Fibroblast of lung (primary cell): ENCODE measurements at regions not wholly inside any gene's neighbourhood (a gene's known extent, or its start where the extent isn't known, plus 50 kb on each side); places are given as distances from the start of the nearest gene placed in this dataset.

Experiments used
- DNase-seq, 2 donors: peaks; one replicate each; pipeline versions ENCODE4 v3.0.0 to v3.0.0-alpha.2; 2010; ENCODE audit warnings: low read depth in 2 of 2
- H2AFZ ChIP-seq: 2 replicates; pipeline ENCODE4 v1.5.1; 2012; ENCODE audit warnings: low read length, control low read depth, inconsistent platforms
- H3K27ac ChIP-seq: 2 replicates; pipeline ENCODE4 v1.5.1; 2011; ENCODE audit warnings: low read length, control low read depth; ENCODE audit not compliant: insufficient read depth
- H3K27me3 ChIP-seq: 2 replicates; pipeline ENCODE4 v1.5.1; 2011; ENCODE audit warnings: mild to moderate bottlenecking, low read length; ENCODE audit not compliant: control insufficient read depth, insufficient read depth
- H3K36me3 ChIP-seq: 2 replicates; pipeline ENCODE4 v1.5.1; 2011; ENCODE audit warnings: low read length; ENCODE audit not compliant: control insufficient read depth, insufficient read depth
- H3K4me1 ChIP-seq: 2 replicates; pipeline ENCODE4 v1.5.1; 2011; ENCODE audit warnings: low read length; ENCODE audit not compliant: control insufficient read depth, insufficient read depth; ENCODE audit errors: extremely low read depth
- H3K4me2 ChIP-seq: 2 replicates; pipeline ENCODE4 v1.5.1; 2011; ENCODE audit warnings: low read length, control low read depth; ENCODE audit not compliant: insufficient read depth; ENCODE audit errors: extremely low read depth
- H3K4me3 ChIP-seq, 4 experiments: fragments of 200-600 bp in 1 of 4; sonication (generic) in 1 of 4; replicated peaks in 1 of 4; 2 replicates each; pipeline ENCODE4 v1.5.1; 2011 to 2016; ENCODE audit warnings: low read length in 4 of 4, low read depth in 3 of 4, mild to moderate bottlenecking in 3 of 4, control low read depth in 2 of 4, inconsistent platforms in 1 of 4, mixed read lengths in 1 of 4; ENCODE audit not compliant: insufficient read depth in 1 of 4; ENCODE audit errors: control extremely low read depth in 1 of 4
- H3K79me2 ChIP-seq: 2 replicates; pipeline ENCODE4 v1.5.1; 2012; ENCODE audit warnings: mild to moderate bottlenecking, low read length, inconsistent platforms; ENCODE audit not compliant: control insufficient read depth, insufficient read depth
- H3K9ac ChIP-seq: 2 replicates; pipeline ENCODE4 v1.5.1; 2011; ENCODE audit warnings: mild to moderate bottlenecking, low read length, control low read depth; ENCODE audit not compliant: insufficient read depth
- H3K9me3 ChIP-seq: 2 replicates; pipeline ENCODE4 v1.5.1; 2012; ENCODE audit warnings: low read depth, low read length; ENCODE audit not compliant: control insufficient read depth, insufficient read depth
- H4K20me1 ChIP-seq: 2 replicates; pipeline ENCODE4 v1.5.1; 2011; ENCODE audit warnings: low read length; ENCODE audit not compliant: control insufficient read depth, insufficient read depth; ENCODE audit errors: extremely low read depth
- EZH2 ChIP-seq: IDR thresholded peaks from 2 replicates; pipeline ENCODE4 v1.5.1; 2012; ENCODE audit warnings: low read length, control low read depth, mild to moderate bottlenecking; ENCODE audit errors: missing control alignments
- TF ChIP-seq, protein P1 (sequence below), 2 donors: IDR thresholded peaks in 1 of 2; conservative IDR thresholded peaks in 1 of 2; 1 replicate in 1 of 2; 2 replicates in 1 of 2; pipeline ENCODE4 v1.5.1; 2011 to 2012; ENCODE audit warnings: low read length in 2 of 2, control low read depth in 1 of 2, inconsistent platforms in 1 of 2, low read depth in 1 of 2, mild to moderate bottlenecking in 1 of 2

DNA sequence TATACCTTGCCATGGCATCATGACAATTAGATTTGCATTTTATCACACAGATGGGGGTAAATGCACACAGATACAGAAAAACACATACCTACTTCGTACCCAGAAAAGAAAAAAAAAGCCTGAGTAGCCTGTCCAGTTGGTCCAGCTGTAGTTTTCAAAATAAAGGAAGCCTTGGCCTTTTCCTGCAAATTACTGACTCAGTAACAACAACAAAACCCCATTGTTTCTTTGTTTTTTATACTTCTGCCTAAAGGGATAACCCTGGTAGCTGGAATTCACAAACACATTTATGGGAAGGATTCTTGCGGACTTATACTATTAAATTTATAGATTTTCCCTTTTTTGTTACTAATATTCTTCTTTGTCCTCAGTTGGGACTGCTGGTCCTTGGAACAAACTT is 156.4 kb upstream of the PCDH10 start:
- DNase-seq: no peak
- H3K4me2 ChIP-seq: no peak overlapping the region
- no peak overlapping the region for H2AFZ ChIP-seq
- no peak overlapping the region for H3K9ac ChIP-seq
- no peak for TF ChIP-seq EZH2
- TF ChIP-seq, protein P1, sequence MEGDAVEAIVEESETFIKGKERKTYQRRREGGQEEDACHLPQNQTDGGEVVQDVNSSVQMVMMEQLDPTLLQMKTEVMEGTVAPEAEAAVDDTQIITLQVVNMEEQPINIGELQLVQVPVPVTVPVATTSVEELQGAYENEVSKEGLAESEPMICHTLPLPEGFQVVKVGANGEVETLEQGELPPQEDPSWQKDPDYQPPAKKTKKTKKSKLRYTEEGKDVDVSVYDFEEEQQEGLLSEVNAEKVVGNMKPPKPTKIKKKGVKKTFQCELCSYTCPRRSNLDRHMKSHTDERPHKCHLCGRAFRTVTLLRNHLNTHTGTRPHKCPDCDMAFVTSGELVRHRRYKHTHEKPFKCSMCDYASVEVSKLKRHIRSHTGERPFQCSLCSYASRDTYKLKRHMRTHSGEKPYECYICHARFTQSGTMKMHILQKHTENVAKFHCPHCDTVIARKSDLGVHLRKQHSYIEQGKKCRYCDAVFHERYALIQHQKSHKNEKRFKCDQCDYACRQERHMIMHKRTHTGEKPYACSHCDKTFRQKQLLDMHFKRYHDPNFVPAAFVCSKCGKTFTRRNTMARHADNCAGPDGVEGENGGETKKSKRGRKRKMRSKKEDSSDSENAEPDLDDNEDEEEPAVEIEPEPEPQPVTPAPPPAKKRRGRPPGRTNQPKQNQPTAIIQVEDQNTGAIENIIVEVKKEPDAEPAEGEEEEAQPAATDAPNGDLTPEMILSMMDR (conservative IDR thresholded peaks at IDR 0.05 in 1 of 2, IDR thresholded peaks at IDR 0.05 in 1 of 2; ENCODE audit: low read depth in 1 of 2, low read length in 2 of 2): no peak
- H3K27me3 ChIP-seq: no peaks in the 10 kb centered on the region
- H3K4me1 ChIP-seq: no peaks in the 10 kb centered on the region
- no peak overlapping the region for H3K27ac ChIP-seq
- no peaks in the 10 kb centered on the region for H3K79me2 ChIP-seq
- H3K4me3 ChIP-seq: no peak overlapping the region
- no peaks in the 10 kb centered on the region for H3K36me3 ChIP-seq
- no peaks in the 10 kb centered on the region for H4K20me1 ChIP-seq
- no peaks in the 10 kb centered on the region for H3K9me3 ChIP-seq

DNA sequence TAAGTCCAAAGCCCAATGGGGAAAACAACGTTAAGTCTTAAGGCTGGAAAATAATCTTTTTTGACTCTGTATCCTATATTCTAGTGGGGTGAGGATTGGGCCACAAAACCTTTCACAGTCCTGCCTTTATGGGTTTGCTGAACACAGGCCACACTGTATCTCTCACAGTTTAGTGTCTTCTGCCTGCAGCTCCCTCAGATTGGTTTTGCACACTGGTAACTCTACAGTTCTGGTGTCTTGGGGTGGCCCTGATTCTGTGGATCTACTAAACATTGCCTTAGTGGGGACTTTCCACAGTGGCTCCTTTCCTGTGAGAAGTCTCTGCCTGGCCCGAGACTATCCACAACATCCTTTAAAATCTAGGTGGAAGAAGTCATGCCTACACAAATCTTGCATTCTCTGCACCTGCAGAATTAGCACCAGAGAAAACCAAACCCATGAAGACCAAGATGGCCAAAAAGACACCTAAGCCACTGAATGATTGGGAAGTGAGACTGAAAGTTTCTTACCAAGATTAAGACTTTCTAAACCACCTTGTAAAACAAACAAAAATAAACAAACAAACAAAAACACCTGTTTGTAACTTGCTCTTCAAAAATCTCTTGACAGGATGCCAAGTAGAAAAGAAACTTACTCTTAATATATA is 150.4 kb upstream of the PCDH10 start:
- no peak overlapping the region for H3K4me3 ChIP-seq
- TF ChIP-seq, protein P1 (conservative IDR thresholded peaks at IDR 0.05 in 1 of 2, IDR thresholded peaks at IDR 0.05 in 1 of 2; ENCODE audit: low read depth in 1 of 2, low read length in 2 of 2): no peak
- no peak for TF ChIP-seq EZH2
- H3K9me3 ChIP-seq: no peaks in the 10 kb centered on the region

DNA sequence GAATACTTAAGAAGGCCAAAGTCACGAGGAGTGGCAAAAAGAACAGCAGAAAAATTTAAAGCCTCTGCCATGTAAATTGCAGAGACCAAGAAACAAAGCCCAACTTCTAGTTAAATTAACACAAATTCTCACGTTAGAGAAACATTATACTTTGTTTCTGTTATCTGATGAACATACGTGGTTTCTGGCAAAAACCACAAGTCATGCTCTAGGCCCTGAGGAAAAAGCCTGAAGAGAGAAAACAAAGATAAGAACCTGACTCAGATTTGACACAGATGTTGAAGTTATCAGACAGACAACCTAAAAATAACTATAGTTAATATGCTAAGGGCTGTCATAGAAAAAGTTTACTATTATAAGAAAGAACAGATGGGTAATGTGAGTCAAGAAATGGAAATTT is 149.1 kb upstream of the PCDH10 start:
- DNase-seq: peak; percentile 5 to 78
- Histone ChIP-seq H3K9ac (no peak overlapping the region), H3K4me2 (no peak overlapping the region), H3K27ac (no peak overlapping the region), H2AFZ (no peak overlapping the region), H3K9me3 (no peaks in the 10 kb centered on the region), H3K79me2 (no peaks in the 10 kb centered on the region), H3K4me3 (no peak overlapping the region), H4K20me1 (no peaks in the 10 kb centered on the region), H3K4me1 (no peaks in the 10 kb centered on the region), H3K27me3 (no peaks in the 10 kb centered on the region), H3K36me3 (no peaks in the 10 kb centered on the region)
- TF ChIP-seq, protein P1 (conservative IDR thresholded peaks at IDR 0.05 in 1 of 2, IDR thresholded peaks at IDR 0.05 in 1 of 2; ENCODE audit: low read depth in 1 of 2, low read length in 2 of 2): no peak
- no peak for TF ChIP-seq EZH2

More for the DNA sequence above, 150.4 kb upstream of the PCDH10 start:
- H3K36me3 ChIP-seq: no peaks in the 10 kb centered on the region
- H3K9ac ChIP-seq: no peak overlapping the region
- no peak for DNase-seq
- no peak overlapping the region for H3K27ac ChIP-seq
- H3K79me2 ChIP-seq: no peaks in the 10 kb centered on the region
- H3K27me3 ChIP-seq: no peaks in the 10 kb centered on the region
- H4K20me1 ChIP-seq: no peaks in the 10 kb centered on the region
- H3K4me1 ChIP-seq: no peaks in the 10 kb centered on the region
- no peak overlapping the region for H3K4me2 ChIP-seq
- H2AFZ ChIP-seq: no peak overlapping the region
